DND-41 (cell line): ENCODE measurements at regions not wholly inside any gene's neighbourhood (a gene's known extent, or its start where the extent isn't known, plus 50 kb on each side); places are given as distances from the start of the nearest gene placed in this dataset.

Source experiments
- CTCF ChIP-seq: IDR thresholded peaks from 2 replicates; pipeline ENCODE4 v1.5.1; 2012; ENCODE audit warnings: borderline replicate concordance, low read length, moderate library complexity, mild to moderate bottlenecking; ENCODE audit not compliant: poor library complexity, severe bottlenecking; ENCODE audit errors: extremely low read depth
- EZH2 ChIP-seq: IDR thresholded peaks from 3 replicates; pipeline ENCODE4 v1.6.1; 2012; ENCODE audit warnings: borderline replicate concordance, low read depth, mild to moderate bottlenecking, moderate library complexity, low read length, inconsistent platforms; ENCODE audit not compliant: severe bottlenecking

- TF ChIP-seq CTCF (no peak), EZH2 (no peak)
Observed at GRCh38 chr5:118353970-118354369, 634.4 kb downstream of the DTWD2 start.
